GM18861 (cell line): ENCODE measurements at regions not wholly inside any gene's neighbourhood (a gene's known extent, or its start where the extent isn't known, plus 50 kb on each side); places are given as distances from the start of the nearest gene placed in this dataset.
A peak's percentile ranks its signal among the peaks of the same experiment; 100 is the strongest.

Source experiments
- ATAC-seq: cut with Tn5 transposase; IDR thresholded peaks from one replicate; pipeline ENCODE4 v1.9.1; 2021; ENCODE audit not compliant: unreplicated experiment

DNA sequence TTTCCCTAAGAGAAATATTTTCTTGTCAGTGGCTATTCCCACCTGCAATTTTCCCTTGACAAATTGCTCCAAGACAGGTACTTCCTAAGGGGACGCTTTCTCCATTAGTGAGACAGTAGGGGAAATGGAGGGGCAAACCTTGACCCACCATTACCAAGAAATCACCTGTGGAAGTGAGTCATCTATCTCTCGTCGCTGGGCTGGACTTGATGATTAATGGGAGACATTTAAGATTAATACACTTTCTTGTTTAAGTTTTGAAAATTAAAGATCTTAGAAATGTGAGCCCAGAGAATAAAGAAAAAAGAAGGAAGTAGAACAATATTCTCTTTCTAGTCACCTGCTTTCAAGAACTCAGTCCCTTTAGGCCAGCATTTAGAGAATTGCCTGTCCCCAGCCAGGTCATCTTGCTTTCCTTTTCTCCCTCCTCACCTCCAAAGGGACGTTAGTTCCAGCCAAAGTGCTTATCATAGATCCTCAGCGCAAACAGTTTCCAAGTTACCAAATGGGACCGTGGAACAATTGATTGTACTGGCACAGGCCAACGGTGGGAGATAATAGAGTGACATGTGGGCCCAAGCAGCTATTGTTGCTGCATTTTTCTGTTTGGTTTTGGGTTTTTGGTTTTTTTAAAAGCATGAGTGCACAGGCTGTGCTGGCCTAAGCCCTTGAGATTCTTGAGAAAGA is 284.4 kb downstream of the ENC1 start:
- no peak for ATAC-seq

DNA sequence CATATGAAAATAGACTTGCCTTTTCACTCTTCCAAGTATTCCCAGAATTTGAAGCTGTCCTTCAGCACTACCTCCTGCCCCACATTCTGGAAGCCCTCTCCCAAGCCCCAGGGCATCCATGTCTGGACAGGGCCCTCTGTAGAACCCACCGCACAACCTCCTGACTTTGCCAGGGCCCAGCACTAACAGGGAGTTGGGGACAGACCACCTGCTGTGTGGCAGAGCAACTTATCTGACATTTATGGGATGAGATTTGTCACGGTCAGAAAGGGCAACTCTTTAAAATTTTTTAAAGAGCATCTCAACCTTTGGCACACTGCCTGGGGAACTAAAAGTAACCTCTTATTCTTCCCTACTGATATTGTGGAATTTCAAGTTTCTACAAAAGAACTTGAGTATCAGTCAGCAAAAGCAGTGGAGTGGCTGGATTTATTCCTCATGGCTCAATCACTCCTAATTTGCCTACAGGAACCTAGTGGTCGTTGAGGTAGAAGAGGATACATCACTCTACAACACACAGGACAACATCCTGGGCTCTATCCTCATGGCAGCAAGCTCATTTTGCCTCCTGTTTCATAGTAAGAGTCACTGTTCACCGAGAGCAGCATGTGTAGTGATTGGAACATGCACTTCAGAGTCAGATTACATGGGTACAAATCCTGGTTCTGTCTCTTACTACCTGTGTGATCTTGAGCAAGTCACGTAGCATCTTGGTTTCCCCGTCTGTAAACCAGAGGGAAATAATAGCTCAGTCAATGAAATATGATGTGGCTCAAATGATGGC is 285.3 kb downstream of the ENC1 start:
- ATAC-seq: no peak

DNA sequence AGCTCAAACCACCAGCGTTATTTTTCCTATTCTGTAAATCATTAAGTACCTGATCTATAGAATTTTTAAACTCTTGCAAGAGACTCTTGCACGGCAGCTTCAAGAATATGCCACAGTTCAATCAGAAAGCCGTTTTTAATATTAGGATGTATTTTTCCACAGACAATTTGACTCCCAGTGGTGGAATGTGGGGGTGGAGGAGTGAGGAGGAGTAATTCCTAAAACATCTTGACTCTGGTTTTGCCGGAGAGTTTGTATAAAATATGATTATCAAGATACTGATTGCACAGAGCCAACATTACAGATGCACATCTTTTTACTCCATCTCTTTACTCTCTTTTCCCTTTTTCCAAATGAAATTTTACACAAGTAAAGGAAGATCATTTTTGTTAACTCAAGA is 288.3 kb downstream of the ENC1 start:
- no peak for ATAC-seq

DNA sequence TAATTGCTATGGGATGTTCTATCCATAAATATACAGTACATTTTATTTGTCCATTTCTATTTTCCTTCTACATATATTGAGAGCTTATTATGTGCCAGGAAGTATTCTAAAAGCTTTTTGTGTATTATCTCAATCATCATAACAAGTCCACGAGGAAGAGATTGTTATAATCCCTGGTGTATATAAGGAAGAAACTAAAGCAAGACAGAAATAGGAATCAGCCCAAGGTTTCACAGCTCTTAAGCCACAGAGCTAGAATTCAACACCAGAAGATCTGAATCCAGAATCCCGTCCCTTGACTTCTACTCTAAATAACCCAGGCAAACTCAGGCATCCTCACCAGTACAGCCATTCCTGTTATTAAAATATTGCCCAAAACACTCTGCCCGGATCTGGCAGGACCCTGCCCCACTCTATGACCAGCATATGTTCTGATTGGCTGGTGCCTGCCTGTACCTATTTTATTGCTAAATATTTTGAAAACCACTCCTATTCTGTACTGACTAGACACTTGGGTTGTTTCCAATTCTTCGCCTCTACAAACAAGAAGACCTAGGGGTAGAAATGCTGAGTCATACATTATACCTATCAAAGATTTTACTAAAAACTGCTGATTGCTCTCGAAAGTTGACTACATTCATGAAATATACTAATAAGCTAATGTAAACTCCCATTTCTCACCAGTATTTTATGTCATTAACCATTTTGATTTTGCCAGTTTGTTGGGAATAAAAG is 297.4 kb downstream of the ENC1 start:
- no peak for ATAC-seq

DNA sequence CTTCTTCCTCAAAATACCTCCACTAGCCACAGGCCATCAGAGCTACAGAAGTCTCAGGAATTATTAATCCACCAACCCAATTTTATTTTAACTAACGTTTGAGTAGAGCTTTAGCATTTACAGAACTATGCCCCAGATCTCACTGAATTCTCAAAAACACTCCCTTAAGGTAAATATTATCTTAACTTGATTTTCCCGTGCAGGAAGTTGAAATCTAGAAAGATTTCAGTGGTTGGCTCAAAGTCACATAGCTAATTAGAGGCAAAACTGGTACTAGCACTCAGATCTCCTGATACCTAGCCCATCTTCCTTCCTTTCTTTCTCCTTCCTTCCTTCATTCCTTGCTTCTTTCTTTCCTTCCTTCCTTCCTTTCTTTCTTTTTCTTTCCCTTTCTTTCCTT is 298.3 kb downstream of the ENC1 start:
- no peak for ATAC-seq

DNA sequence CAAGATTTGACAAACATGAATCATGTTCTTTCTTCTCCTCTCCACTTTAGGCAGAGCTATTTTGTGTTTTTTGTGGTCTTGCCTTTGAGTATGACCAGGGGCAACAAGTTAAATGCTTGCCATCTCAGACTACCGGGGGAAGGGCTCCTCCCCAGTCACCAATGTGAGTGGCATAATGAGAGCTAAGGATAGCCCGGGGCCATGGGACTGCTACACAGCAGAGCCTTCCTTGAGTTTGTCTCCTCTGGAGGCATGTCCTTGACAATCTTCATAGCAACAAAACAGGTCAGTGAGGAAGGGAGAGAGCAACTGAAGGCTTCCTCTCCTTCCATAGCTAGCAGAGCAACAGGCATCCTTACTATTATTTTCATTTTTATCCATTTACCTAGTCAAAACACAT is 299.3 kb downstream of the ENC1 start:
- ATAC-seq: no peak

DNA sequence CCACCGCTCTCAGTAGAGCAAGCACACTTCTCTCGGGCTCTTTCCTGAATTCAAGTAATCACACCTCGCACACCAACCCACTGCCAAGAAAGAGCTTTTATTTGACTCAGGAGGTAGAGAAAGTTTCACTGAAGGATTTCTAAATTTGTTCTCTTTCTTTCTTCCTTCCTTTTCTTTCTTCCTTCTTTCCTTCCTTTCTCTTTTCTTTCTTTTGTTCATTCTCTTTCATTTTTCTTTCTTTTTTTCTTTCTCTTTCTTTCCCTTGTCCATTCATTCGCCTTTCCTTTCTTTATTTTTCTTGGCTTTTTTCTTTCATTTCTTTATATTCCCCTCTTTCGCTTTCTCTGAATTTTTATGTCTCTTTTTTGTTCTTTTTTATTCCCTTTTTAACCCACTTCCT is 300.1 kb downstream of the ENC1 start:
- ATAC-seq: no peak

DNA sequence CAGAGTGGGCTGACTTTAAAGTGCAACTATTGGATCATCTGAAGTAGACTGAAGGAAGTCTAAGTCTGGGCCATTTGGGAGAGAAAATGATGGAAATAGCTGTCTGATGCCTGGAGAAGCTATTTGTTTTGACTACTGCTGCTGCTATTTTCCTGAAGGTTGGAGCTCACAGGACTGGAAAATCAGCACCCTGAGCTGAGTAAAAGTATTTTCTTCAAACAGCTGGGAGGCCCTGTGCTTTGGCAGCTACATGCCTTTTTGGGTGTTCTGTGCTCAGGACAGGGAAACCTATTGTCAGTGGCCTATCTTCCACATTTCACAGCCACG is 302.6 kb downstream of the ENC1 start:
- no peak for ATAC-seq

DNA sequence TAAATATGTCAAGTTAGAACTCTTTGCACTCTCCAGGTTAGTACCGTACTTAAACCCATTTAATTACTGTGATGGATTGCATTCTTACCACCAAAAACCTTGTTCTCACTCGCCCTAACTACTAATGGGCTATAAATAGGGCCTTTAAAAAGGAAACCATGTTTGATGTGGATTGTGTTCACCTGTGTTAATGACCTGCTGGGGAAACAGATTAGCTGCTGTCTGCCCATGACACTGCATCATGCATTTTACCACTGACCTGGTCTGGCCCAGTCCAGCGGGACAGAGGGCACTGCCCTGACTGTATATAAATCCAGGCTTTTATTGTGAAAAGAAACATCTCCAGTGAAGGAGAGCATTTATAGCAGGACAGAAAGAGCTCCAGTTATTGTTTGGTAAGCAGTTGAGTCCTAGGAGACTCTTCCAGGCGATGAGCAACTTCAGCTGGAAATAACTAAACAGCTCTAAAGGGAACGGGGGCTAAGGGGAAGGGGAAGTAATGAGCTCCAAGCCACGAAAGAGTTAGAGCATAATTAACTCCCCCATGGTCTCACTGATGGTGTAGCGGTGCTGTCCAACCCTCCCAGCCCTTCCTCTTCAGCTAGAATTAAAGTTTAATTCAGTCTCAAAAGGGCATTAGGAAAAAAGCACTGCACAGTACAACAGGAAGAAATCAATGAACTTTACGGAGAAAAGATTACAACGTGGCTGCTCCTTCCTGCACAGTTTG is 303.1 kb downstream of the ENC1 start:
- no peak for ATAC-seq

DNA sequence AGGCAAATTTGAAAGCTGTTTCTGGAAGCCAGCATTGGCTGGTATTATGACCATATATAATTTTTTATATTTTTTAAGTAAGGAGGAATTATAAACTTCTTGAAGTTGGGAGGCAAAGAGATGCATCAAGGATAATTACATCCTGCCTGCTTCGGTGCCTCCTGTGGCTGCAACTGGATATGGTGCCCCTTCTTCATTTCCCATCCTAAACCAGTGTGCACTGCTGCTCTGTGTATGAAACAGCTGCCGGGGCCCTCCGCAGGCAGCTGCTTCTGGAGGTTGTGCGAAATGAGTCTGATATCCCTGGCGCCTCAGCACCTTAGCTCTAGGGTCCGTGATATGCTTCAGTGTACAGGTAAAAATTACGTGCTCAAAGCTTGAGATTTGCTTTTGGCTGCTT is 304.2 kb downstream of the ENC1 start:
- ATAC-seq: no peak

DNA sequence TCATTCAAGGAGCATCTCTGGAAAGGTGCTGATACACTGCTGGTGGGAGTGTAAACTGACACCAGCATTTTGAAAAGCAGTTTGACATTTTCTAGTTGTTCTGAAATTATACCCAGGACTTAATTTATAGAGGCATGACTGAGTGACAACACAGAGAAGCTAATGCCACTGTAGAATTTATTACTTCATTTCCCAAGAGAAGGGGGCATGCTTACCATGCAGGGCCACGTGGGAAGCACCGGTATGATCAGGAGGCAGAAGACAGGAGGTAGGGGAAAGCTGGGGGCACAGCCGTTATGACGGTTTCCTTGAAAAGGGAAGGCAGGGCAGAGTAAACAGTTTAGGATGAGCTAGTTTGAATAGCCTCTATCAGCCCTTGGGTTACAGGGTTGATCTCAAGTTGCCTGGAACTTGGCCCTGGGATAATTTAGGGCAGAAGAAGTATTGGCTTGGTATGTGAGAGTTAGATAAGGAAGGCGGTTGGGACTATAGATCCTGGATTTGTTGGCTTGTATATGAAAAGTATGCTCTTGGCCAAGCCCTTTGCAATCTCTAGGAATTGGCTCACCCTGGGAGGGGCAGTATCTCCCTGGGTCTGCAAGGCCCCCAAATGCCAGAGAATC is 305.7 kb downstream of the ENC1 start:
- ATAC-seq: no peak

DNA sequence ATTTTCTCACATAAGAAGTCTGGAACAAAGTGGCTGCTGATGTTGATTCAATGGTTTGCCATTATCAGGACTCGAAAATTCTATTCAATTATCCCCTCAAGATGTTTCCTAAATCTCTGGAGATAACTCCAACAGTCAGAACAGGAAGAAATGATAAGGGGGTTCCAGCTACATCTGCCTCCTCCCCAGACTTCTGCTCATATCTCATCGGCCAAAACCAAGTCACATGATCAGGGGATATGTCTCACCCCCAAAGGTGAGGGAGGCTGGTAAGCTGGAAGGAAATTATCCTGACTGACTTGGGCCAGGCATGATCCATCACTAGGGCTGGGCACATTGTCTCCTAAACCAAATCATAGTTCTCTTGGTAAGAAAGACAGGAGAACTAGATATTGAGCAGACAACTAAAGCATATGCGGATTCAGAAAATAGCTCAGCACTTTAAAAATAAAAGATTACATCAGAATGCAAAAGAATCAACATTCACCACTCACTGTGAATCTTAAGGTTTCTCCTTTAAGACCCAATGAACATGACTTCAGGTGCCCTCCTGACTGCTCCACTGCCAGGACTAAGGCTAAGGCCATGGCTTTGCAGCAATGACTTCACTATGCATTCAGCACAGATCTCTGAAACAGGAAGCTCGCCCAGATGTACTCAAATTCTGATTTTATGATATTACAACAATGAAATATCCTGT is 306.3 kb downstream of the ENC1 start:
- ATAC-seq: no peak

DNA sequence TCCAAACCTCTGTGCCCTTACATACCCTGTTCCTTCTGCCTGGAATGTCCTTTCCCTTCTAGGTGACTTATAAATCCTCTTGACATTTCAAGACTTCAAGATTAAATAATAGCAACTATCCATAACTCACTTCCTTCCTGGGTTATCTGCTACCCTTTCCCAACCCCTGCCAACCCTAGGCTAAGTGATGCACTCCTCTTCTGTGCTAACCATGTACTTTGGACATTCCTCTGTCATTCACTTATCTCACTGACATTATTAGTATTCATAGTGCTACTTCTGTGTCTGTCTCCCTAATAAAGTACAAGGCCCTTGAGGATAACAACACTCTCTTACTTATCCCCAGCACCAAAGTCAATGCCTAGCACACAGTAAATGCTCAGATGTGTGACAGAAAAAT is 307.1 kb downstream of the ENC1 start:
- no peak for ATAC-seq

DNA sequence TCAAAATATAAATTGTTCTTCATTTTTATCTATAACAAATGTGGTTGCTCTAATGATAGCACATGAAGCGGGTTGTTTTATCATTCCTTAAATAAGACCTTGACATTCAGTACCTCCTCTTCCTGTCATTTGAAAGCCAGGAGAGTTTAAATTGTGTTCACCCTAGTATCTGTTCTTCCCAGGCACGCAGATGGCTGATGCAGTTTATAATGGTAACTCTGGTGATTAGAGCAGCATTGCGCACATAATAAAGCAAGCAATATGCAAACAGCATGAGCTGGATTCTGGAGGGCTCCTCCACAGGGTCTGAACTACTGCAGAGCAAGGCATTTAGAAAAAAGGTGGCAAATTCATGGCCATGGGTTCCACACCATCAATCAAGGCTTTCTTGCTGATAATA is 307.8 kb downstream of the ENC1 start:
- ATAC-seq: no peak

DNA sequence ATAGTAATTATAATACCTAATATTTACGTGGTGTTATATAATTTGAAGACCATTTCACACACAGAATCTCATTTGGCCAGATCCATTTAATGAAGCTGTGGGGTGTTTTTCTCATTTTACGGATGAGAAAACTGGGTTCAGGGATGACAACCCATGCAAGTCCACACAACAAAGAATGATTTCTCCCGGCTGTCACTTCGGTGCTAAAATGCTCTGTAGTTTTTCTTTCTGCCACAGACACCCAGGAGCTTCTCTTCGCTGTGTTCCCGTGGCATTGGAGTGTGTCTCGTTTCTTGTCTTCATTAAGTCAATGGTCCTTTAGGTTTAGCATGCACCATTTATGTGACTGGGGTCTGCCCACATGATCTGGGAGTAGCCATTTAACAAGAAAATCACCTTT is 308.5 kb downstream of the ENC1 start:
- ATAC-seq: no peak

DNA sequence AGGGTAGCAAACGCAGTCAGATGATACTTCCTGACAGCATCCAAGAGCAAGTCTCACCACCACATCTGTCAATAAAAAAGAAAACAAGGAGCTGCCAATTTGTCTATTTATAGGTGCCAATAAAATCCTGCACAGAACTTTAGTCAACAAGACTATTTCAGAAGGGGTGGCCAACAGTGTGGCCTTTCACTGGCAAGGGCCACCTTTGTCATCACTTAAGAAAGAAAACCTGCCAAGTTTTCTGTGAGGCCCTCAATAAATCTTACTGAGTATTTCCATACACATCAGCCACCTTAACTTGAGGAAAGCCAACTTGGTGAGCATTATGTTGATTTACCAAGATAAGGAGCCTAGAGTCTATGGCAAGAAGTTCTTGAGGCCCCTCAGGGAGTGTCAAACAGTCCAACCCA is 312.3 kb downstream of the ENC1 start:
- ATAC-seq: no peak

DNA sequence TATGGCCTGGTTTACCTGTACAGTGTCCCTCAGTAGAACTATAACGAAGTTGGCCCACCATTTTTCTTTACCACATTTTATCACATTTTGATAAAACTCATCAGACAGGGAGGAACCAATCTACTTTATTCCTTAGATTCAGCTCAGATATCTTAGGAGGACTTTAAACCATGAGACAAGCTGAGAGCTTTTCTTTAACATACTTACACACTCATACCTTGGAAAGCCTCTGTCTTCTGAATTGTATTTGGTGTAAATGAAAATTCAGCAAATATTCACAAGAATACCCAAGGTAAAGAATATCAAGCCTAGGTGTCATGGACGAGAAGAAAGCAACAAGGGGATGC is 313.2 kb downstream of the ENC1 start:
- ATAC-seq: no peak

DNA sequence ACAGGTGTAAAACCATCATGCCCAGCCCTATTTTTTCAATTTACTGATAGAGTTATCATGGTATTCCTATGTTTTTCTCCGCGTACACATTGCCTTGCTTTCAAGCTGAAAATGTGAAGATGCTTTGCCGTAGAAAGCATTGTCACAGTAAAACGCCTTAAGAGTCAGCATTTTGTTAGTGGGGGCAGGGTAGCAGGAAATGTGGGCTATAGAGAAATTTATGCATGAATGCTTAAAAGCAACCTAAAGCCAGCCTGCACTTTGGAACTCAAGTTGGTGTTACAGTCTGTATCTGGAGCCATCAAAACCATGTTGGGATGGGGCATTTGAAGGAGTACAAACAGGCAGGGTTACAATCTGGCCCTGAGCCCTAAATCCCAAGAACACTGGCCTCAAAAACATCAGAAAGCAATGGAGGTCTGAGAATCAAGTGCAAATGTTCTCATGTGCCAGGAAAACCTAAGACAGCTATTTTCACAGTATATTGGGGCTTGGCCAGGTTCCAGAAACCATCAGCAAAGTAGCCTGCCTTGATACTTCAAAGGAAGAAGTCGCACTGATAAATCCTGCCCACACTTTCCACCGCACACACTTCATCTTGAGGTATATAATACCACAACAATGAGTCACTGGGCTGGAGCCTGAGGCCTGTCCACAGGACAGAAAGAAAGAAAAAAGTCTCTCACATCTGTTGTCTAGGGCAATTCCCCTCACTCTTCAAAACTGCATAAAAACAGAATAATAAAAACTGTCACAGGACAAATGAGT is 313.8 kb downstream of the ENC1 start:
- peak; percentile 89 for ATAC-seq

DNA sequence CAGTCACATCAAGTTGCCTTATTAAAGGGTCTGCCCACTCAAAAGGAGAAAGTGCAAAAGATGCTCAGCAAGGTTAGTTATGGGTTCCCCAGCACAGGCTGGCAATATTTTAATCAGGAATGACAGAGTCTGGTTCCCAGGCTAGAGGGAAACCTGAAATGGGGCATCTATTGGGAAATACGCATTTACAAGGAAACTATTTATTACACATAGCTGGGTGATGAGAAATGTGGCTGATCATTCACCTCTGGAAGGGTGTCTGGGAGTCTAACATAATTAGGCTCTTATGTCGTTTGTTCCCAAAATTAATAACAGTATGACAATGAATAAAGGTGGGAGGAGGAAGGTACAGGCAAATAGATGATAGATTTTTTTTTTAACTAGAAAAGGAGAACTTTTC is 314.7 kb downstream of the ENC1 start:
- ATAC-seq: no peak

DNA sequence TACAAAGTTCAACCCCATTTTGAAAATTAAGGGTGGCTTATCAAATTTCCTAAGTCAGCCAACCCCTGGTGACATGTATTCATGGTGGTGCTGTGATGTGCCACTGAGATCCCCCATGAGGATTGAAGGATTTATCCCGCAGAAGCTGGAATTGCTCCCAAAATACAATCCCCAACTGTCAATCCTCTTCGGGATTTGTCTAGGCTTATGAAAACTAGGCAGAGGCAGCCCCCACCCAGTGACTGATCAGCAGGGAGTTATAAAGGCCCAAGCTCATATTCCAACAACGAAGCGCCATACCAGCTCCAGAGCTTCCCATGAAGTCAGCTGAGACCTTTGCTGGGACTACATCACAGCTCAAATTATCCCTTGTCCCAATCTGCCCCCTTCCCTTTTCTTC is 316.0 kb downstream of the ENC1 start:
- ATAC-seq: no peak
